IPS DF 6.9 (cell line): ENCODE measurements at regions not wholly inside any gene's neighbourhood (a gene's known extent, or its start where the extent isn't known, plus 50 kb on each side); places are given as distances from the start of the nearest gene placed in this dataset.

Source experiments
- DNase-seq: peaks from one replicate; pipeline ENCODE4 v3.0.0-alpha.2; 2013; ENCODE audit warnings: low read depth, low spot score
- H3K27ac ChIP-seq: one replicate; pipeline ENCODE4 v1.5.1; 2013; ENCODE audit warnings: low read length, control low read depth
- H3K27me3 ChIP-seq: 2 replicates; pipeline ENCODE4 v1.6.1; 2013; ENCODE audit warnings: mild to moderate bottlenecking, low read length; ENCODE audit not compliant: control insufficient read depth, insufficient read depth
- H3K36me3 ChIP-seq: 2 replicates; pipeline ENCODE4 v1.6.1; 2013; ENCODE audit warnings: low read length; ENCODE audit not compliant: control insufficient read depth, insufficient read depth
- H3K4me1 ChIP-seq: 2 replicates; pipeline ENCODE4 v1.6.1; 2013; ENCODE audit warnings: low read length; ENCODE audit not compliant: control insufficient read depth, insufficient read depth
- H3K4me3 ChIP-seq: 2 replicates; pipeline ENCODE4 v1.5.1; 2013; ENCODE audit warnings: mild to moderate bottlenecking, low read length
- H3K9me3 ChIP-seq: 2 replicates; pipeline ENCODE4 v1.6.1; 2013; ENCODE audit warnings: low read length, inconsistent platforms; ENCODE audit not compliant: control insufficient read depth, insufficient read depth
- WGBS: extraction: QIAGEN DNeasy Blood & Tissue Kit; methylation state at CpG from one replicate; pipeline ENCODE4 v1.1.7; 2013; ENCODE audit warnings: mixed read lengths, missing lambda C conversion rate; ENCODE audit not compliant: insufficient read length, insufficient coverage; 5-methylcytosine and 5-hydroxymethylcytosine counted together

DNA sequence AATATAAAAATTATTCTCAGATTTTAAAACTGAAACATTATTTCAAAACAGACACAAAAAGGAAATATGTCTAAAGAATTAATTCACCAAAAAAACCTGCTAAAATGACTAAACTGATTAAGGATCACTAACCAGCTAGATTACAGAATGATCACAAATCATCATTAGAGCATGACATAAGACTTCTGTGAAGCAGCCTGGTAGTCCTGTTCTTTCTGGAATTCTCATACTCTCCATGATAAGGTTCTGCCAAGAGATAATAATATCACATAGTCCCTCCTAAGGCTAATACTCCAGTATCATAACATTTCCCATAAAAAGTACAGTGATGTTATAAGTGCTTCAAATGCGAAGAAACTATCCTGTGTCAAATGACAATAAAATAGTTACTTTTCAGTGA lies 1814.9 kb downstream of the SLITRK5 start:
- H3K4me1 ChIP-seq = no peaks in the 10 kb centered on the region
- H3K9me3 ChIP-seq = no peaks in the 10 kb centered on the region
- DNase-seq = no peak
- no peak overlapping the region for H3K4me3 ChIP-seq
- H3K36me3 ChIP-seq = no peaks in the 10 kb centered on the region
- no peak overlapping the region for H3K27ac ChIP-seq
- no peaks in the 10 kb centered on the region for H3K27me3 ChIP-seq
- no CpG with 5 or more reads among the region's 1 CpG for WGBS

DNA sequence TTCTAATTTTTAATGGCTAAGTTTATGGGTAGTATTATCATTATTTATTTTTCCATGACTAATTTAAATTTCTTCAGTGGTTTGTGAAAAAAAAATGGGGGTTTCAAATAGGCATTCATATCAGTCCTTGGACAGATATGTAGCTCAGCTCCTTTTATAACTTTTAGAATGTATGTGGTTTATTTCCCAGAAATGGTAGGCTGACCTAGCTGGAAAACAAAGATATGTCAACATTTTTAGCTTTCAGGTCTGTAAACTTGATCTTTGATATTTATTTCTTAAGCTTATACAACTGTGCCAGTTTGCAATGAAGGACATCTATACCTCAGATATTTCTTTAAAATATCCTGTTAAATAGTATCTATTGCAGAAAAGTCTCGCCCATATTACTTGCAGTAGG lies 1815.5 kb downstream of the SLITRK5 start:
- Histone ChIP-seq H3K4me3 (no peak overlapping the region), H3K36me3 (no peaks in the 10 kb centered on the region), H3K4me1 (no peaks in the 10 kb centered on the region), H3K27me3 (no peaks in the 10 kb centered on the region), H3K27ac (no peak overlapping the region), H3K9me3 (no peaks in the 10 kb centered on the region)
- no peak for DNase-seq
- WGBS = no CpG with 5 or more reads among the region's 1 CpG

DNA sequence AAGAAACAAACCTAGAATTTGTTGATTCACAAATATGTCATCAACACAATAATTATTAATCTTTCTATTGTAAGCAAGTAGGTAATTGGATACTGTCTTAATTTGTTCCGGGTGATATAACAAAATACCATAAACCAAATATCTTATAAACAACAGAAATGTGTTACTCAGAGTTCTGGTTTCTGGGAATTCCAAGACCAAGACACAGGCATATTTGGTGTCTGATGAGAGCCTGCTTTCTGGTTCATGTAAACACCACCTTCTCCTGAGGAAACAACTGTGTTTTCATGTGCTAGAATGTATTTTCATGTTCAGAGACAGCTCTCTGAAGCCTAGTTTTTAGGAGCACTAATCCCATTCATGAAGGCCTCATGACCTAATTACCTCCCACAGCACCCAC lies 1819.5 kb downstream of the SLITRK5 start:
- no CpG with 5 or more reads among the region's 1 CpG for WGBS
- Histone ChIP-seq H3K27ac (no peak overlapping the region), H3K36me3 (no peaks in the 10 kb centered on the region), H3K4me3 (no peak overlapping the region), H3K4me1 (no peaks in the 10 kb centered on the region), H3K9me3 (no peaks in the 10 kb centered on the region), H3K27me3 (no peaks in the 10 kb centered on the region)
- no peak for DNase-seq

DNA sequence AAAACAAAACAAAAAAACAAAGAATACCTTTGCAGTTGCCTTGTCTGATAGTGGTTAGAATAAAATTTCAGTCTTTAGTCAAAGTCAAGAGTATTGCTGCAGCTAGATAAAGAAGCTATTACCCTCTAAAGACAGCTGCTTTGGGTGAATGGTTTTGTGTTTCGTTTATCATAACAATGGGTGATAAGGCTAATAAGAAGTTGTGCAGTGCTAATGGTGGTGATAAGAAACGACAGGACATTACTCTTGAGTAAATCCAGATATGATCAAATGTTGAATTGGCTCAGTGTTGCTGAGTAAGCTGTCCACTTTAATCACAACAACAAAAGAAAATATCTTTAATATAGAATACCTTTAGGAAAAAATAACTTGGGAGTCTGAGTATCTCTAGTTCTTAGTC lies 1825.3 kb downstream of the SLITRK5 start:
- no peaks in the 10 kb centered on the region for H3K27me3 ChIP-seq
- no peaks in the 10 kb centered on the region for H3K36me3 ChIP-seq
- DNase-seq = no peak
- no peaks in the 10 kb centered on the region for H3K9me3 ChIP-seq
- H3K4me1 ChIP-seq = no peaks in the 10 kb centered on the region
- no CpG with 5 or more reads among the region's 2 CpGs for WGBS
- H3K27ac ChIP-seq = no peak overlapping the region
- H3K4me3 ChIP-seq = no peak overlapping the region

- H3K9me3 ChIP-seq = no peaks in the 10 kb centered on the region
- no CpG with 5 or more reads among the region's 4 CpGs for WGBS
- H3K27ac ChIP-seq = no peak overlapping the region
- H3K27me3 ChIP-seq = no peaks in the 10 kb centered on the region
- H3K4me1 ChIP-seq = no peaks in the 10 kb centered on the region
- H3K36me3 ChIP-seq = no peaks in the 10 kb centered on the region
- H3K4me3 ChIP-seq = no peak overlapping the region
- DNase-seq = no peak
Observed at GRCh38 chr13:89497658-89498057, 1826.5 kb downstream of the SLITRK5 start.

- Histone ChIP-seq H3K4me3 (no peak overlapping the region), H3K27ac (no peak overlapping the region), H3K27me3 (no peaks in the 10 kb centered on the region), H3K4me1 (no peaks in the 10 kb centered on the region), H3K36me3 (no peaks in the 10 kb centered on the region), H3K9me3 (no peaks in the 10 kb centered on the region)
- WGBS = no CpG with 5 or more reads among the region's 2 CpGs
- DNase-seq = no peak
Observed at GRCh38 chr13:89502286-89502685, 1831.1 kb downstream of the SLITRK5 start.

GRCh38 chr13:89514534-89515312 lies 1832.8 kb upstream of the MIR17HG start:
- H3K36me3 ChIP-seq = no peaks in the 10 kb centered on the region
- no peak for DNase-seq
- no peak overlapping the region for H3K4me3 ChIP-seq
- no peak overlapping the region for H3K27ac ChIP-seq
- peaks cover 1% of the 10 kb centered on the region; the same call in 1 of the 2 replicates for H3K4me1 ChIP-seq
- H3K9me3 ChIP-seq = no peaks in the 10 kb centered on the region
- no peaks in the 10 kb centered on the region for H3K27me3 ChIP-seq
- no CpG with 5 or more reads among the region's 4 CpGs for WGBS

DNA sequence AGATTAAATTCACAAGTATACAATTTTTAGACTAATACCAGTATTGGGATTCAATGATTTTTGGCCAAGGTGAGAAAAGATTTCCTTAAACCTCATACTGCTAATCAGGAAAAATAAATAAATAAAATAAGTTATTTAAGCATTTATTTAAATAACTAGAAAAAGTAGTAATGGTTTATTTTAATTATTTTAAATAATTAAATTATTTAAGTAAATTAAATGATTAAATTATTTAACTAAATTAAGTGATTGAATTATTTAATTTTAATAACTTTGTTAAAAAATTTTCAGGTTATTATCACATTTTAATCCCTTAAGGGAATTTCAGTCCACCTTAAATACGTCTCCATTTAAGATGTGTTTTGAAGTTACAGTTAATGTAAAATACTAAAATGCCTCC lies 1831.5 kb upstream of the MIR17HG start:
- Histone ChIP-seq H3K4me3 (no peak overlapping the region), H3K9me3 (no peaks in the 10 kb centered on the region), H3K36me3 (no peaks in the 10 kb centered on the region), H3K27me3 (no peaks in the 10 kb centered on the region), H3K27ac (no peak overlapping the region), H3K4me1 (peaks cover 1% of the 10 kb centered on the region; the same call in 1 of the 2 replicates)
- DNase-seq = no peak
- no CpG with 5 or more reads among the region's 1 CpG for WGBS

GRCh38 chr13:89518289-89519077 lies 1829.0 kb upstream of the MIR17HG start:
- no peak for DNase-seq
- no peaks in the 10 kb centered on the region for H3K9me3 ChIP-seq
- no CpG with 5 or more reads among the region's 4 CpGs for WGBS
- H3K27me3 ChIP-seq = no peaks in the 10 kb centered on the region
- H3K36me3 ChIP-seq = no peaks in the 10 kb centered on the region
- peaks cover 1% of the 10 kb centered on the region; the same call in 1 of the 2 replicates for H3K4me1 ChIP-seq
- H3K27ac ChIP-seq = no peak overlapping the region
- H3K4me3 ChIP-seq = no peak overlapping the region

- H3K27ac ChIP-seq = no peak overlapping the region
- H3K4me3 ChIP-seq = no peak overlapping the region
- H3K27me3 ChIP-seq = no peaks in the 10 kb centered on the region
- no peak for DNase-seq
- H3K9me3 ChIP-seq = no peaks in the 10 kb centered on the region
- no peaks in the 10 kb centered on the region for H3K4me1 ChIP-seq
- H3K36me3 ChIP-seq = no peaks in the 10 kb centered on the region
Observed at GRCh38 chr13:89520468-89520867, 1827.0 kb upstream of the MIR17HG start.
